ENCODE measurements at regions not wholly inside any gene's neighbourhood (a gene's known extent, or its start where the extent isn't known, plus 50 kb on each side); places are given as distances from the start of the nearest gene placed in this dataset.

DNA sequence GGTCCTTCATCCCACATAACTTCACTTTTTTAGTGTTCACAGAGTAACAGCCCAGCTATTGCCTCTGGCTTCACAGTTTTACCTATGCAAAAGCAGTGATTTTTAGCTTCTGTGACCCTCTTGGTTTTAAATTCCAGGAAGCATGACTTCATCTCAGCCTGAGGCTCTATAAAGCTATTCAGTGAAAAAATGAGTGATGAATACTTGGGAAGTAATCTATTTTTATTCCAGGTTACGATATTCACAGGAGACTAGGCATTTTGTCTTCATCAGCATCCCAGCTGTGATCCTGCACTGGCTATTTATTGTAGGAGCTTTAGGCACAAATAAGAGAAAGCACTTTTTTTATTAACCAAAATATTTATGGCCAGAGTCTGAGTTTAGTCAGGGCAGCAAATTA lies 164.8 kb downstream of the SNAPC1 start:
- H3K4me3 ChIP-seq (ENCODE audit: control insufficient read depth in 2 of 3, extremely low read depth in 1 of 3, insufficient read depth in 2 of 3, low read depth in 1 of 3, low read length in 3 of 3) = peak overlapping the region in 1 of 3 experiments; percentile 63
- DNase-seq (ENCODE audit: low read depth, low spot score) = peak; percentile 35

DNA sequence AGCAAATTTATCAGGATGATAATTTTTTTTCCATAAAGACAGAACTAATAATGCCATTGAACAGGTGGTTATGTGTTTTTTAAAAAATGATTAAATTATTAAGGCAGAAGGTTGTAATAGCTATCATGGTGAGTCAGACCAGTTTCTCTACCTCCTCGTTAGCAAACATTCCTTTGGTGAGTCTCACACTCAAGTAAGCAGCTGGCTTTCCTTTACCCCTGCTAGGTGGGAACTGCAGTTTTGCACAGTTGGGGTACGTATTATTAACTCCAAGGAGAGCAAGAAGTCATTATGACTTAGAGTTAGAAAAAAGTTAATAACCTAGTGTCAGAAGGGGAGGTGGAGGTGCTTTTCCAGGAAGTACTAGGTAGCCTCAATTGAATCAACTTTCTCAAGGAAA lies 165.3 kb downstream of the SNAPC1 start:
- peak; percentile 60 for DNase-seq (ENCODE audit: low read depth, low spot score)
- peak; percentile 76 for FAIRE-seq
- Histone ChIP-seq H3K4me3 (ENCODE audit: control insufficient read depth in 2 of 3, extremely low read depth in 1 of 3, insufficient read depth in 2 of 3, low read depth in 1 of 3, low read length in 3 of 3) (peak overlapping the region in 2 of 3 experiments; percentile 17 to 63), H3K9ac (ENCODE audit: control insufficient read depth, extremely low read depth, insufficient read depth, low read length) (peak overlapping the region; percentile 34), H3K27ac (ENCODE audit: control insufficient read depth, insufficient read depth, low read length) (peak overlapping the region; percentile 77), H2AFZ (ENCODE audit: control insufficient read depth, low read length) (peak overlapping the region; percentile 76), H3K36me3 (ENCODE audit: control insufficient read depth in 2 of 2, extremely low read depth in 1 of 2, insufficient read depth in 2 of 2, low read length in 2 of 2) (no peaks in the 10 kb centered on the region), H3K9me1 (ENCODE audit: control insufficient read depth, extremely low read depth, insufficient read depth, low read length) (no peaks in the 10 kb centered on the region), H3K4me1 (ENCODE audit: control insufficient read depth, extremely low read depth, insufficient read depth, low read length) (peaks cover 25% of the 10 kb centered on the region), H4K20me1 (ENCODE audit: control insufficient read depth, extremely low read depth, insufficient read depth, low read length) (no peaks in the 10 kb centered on the region), H3K9me3 (ENCODE audit: control insufficient read depth, low read depth, low read length) (no peaks in the 10 kb centered on the region), H3K4me2 (ENCODE audit: control insufficient read depth, extremely low read depth, insufficient read depth, low read depth, low read length) (peak overlapping the region; percentile 84), H3K27me3 (ENCODE audit: control insufficient read depth, extremely low read depth, insufficient read depth, low read length) (no peaks in the 10 kb centered on the region), H3K79me2 (ENCODE audit: control insufficient read depth, insufficient read depth, low read length) (no peaks in the 10 kb centered on the region)
- dilution Hi-C loops (cut with MboI; ENCODE audit: extremely low pct_ligation_motif_present, low sequenced_read_pairs) = no loop called here
- TF ChIP-seq, protein P1, sequence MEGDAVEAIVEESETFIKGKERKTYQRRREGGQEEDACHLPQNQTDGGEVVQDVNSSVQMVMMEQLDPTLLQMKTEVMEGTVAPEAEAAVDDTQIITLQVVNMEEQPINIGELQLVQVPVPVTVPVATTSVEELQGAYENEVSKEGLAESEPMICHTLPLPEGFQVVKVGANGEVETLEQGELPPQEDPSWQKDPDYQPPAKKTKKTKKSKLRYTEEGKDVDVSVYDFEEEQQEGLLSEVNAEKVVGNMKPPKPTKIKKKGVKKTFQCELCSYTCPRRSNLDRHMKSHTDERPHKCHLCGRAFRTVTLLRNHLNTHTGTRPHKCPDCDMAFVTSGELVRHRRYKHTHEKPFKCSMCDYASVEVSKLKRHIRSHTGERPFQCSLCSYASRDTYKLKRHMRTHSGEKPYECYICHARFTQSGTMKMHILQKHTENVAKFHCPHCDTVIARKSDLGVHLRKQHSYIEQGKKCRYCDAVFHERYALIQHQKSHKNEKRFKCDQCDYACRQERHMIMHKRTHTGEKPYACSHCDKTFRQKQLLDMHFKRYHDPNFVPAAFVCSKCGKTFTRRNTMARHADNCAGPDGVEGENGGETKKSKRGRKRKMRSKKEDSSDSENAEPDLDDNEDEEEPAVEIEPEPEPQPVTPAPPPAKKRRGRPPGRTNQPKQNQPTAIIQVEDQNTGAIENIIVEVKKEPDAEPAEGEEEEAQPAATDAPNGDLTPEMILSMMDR (optimal IDR thresholded peaks at IDR 0.05 in 1 of 3, IDR thresholded peaks at IDR 0.05 in 1 of 3, conservative IDR thresholded peaks at IDR 0.05 in 1 of 3; ENCODE audit: extremely low read depth in 1 of 3, insufficient read depth in 2 of 3, low read length in 3 of 3) = no peak

More for the DNA sequence above, 164.8 kb downstream of the SNAPC1 start:
- Histone ChIP-seq H3K4me2 (ENCODE audit: control insufficient read depth, extremely low read depth, insufficient read depth, low read depth, low read length) (peak overlapping the region; percentile 84), H3K79me2 (ENCODE audit: control insufficient read depth, insufficient read depth, low read length) (no peaks in the 10 kb centered on the region), H3K9me3 (ENCODE audit: control insufficient read depth, low read depth, low read length) (no peaks in the 10 kb centered on the region), H3K36me3 (ENCODE audit: control insufficient read depth in 2 of 2, extremely low read depth in 1 of 2, insufficient read depth in 2 of 2, low read length in 2 of 2) (no peaks in the 10 kb centered on the region), H4K20me1 (ENCODE audit: control insufficient read depth, extremely low read depth, insufficient read depth, low read length) (no peaks in the 10 kb centered on the region), H3K27ac (ENCODE audit: control insufficient read depth, insufficient read depth, low read length) (peak overlapping the region; percentile 77), H2AFZ (ENCODE audit: control insufficient read depth, low read length) (no peak overlapping the region), H3K9me1 (ENCODE audit: control insufficient read depth, extremely low read depth, insufficient read depth, low read length) (no peaks in the 10 kb centered on the region), H3K9ac (ENCODE audit: control insufficient read depth, extremely low read depth, insufficient read depth, low read length) (peak overlapping the region; percentile 31), H3K27me3 (ENCODE audit: control insufficient read depth, extremely low read depth, insufficient read depth, low read length) (no peaks in the 10 kb centered on the region), H3K4me1 (ENCODE audit: control insufficient read depth, extremely low read depth, insufficient read depth, low read length) (peaks cover 25% of the 10 kb centered on the region)
- FAIRE-seq = peak; percentile 71
- dilution Hi-C loops (cut with MboI; ENCODE audit: extremely low pct_ligation_motif_present, low sequenced_read_pairs) = no loop called here
- TF ChIP-seq EZH2 (IDR thresholded peaks at IDR 0.05; ENCODE audit: low read length) = no peak
- TF ChIP-seq, protein P1 (optimal IDR thresholded peaks at IDR 0.05 in 1 of 3, IDR thresholded peaks at IDR 0.05 in 1 of 3, conservative IDR thresholded peaks at IDR 0.05 in 1 of 3; ENCODE audit: extremely low read depth in 1 of 3, insufficient read depth in 2 of 3, low read length in 3 of 3) = no peak

Measured in keratinocyte (primary cell).